ENCODE measurements at regions not wholly inside any gene's neighbourhood (a gene's known extent, or its start where the extent isn't known, plus 50 kb on each side); places are given as distances from the start of the nearest gene placed in this dataset.
A peak's percentile ranks its signal among the peaks of the same experiment; 100 is the strongest.
"Not testable (repeated sequence)": the region's sequence is repeated elsewhere in the genome, so short reads cannot be mapped to it uniquely, and the experiment has no call there.

DNA sequence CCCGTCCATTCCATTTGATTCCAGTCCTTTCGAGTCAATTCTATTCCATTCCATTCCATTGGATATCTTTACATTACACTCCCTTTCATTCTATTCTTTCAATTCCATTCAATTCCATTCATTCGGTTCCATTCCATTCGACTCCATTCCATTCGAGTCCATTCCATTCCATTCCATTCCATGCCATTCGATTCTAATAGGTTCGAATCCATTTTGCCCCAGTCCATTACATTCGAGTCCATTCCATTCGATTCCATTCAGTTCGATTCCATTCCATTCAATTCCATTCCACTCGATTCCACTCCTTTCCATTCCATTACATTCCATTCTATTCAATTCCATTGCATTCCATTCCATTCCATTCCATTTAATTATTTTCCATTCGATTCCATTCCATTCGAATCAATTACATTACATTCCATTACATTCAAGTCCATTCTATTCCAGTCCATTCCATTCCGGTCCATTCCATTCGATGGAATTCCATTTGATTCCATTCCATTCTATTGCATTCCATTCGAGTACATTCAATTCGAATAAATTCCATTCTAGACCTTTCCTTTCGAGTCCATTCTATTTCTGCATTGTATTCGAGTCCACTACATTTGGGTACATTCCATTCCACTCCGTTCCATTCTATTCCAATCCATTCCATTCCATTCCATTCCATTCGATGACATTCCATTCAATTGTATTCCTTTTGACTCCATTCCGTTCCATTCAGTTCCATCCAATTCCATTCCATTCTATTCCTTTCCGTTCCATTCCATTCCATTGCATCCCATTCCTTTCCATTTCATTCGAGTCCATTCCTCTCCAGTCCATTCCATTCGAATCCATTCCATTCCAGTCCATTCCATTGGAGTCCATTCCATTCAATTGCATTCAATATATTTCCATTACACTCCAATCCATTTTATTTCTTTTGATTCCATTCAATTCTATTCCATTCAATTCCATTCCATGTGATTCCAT is 2604.8 kb upstream of the TPTE start:
- H3K27ac ChIP-seq (ENCODE audit: low read depth, low read length), result no peak overlapping the region
- H3K9me3 ChIP-seq (ENCODE audit: control insufficient read depth in 1 of 2, low read length in 2 of 2), result peaks cover 7 to 33% of the 10 kb centered on the region in 2 donors
- H3K4me3 ChIP-seq (ENCODE audit: low read length in 2 of 2), result no peak overlapping the region
- DNase-seq, result no peak
- POLR2A ChIA-PET (ENCODE audit: partially characterized antibody), result no interaction called here
- H3K27me3 ChIP-seq (ENCODE audit: insufficient read depth, low read length), result no peaks in the 10 kb centered on the region
- no peaks in the 10 kb centered on the region for H3K4me1 ChIP-seq (ENCODE audit: insufficient read depth, low read length)
- Mint-ChIP-seq H3K27me3 (no peaks in the 10 kb centered on the region), H3K36me3 (peaks cover 18 to 44% of the 10 kb centered on the region in 2 donors), H3K9me3 (peaks cover 0 to 28% (median 0%) of the 10 kb centered on the region in 8 donors), H3K27ac (no peak overlapping the region), H3K4me1 (peaks cover 0 to 5% (median 0%) of the 10 kb centered on the region in 4 donors), H3K4me3 (no peak overlapping the region)
- CTCF ChIA-PET (ENCODE audit: partially characterized antibody), result no interaction called here
- no peaks in the 10 kb centered on the region for H3K36me3 ChIP-seq (ENCODE audit: insufficient read depth, low read length)
- intact Hi-C loops (cut with micrococcal nuclease), result no loop called here

DNA sequence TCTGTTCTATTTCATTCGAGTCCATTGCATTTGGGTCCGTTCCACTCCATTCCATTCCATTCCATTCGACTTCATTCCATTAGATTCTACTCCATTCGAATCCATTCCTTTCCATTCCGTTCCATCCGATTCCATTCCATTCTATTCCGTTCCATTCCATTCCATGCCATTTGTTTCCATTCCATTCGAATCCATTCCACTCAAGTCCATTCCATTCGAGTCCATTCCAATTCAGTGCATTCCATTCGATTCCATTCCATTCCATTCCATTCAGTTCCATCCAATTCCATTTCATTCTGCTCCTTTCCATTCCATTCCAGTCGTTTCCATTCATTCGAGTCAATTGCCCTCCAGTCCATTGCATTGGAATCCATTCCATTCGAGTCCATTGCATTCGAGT is 2603.7 kb upstream of the TPTE start:
- intact Hi-C loops (cut with micrococcal nuclease), result no loop called here
- POLR2A ChIA-PET (ENCODE audit: partially characterized antibody), result no interaction called here

DNA sequence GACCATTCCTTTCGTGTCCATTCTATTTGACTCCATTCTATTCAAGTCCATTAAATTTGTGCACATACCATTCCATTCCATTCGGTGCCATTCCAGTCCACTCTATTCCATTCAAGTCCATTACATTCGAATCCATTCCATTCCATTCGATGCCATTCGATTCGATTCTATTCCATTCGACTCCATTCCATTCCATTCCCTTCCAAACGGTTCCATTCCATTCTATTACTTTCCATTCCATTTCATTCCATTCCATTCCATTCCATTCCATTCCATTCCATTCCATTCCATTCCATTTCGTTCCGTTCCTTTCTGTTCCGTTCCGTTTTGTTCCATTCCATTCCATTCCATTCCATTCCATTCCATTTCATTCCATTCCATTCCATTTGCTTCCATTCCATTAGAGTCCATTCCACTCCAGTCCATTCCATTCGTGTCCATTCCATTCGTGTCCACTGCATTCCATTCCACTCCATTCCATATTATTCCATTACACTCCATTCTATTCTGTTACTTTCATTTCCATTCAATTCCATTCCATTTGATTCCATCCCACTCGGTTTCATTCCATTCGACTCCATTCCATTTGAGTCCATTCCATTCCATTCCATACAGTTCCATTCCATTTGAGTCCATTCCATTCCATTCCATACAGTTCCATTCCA is 2595.3 kb upstream of the TPTE start:
- H3K9me3 ChIP-seq (ENCODE audit: control insufficient read depth in 1 of 2, low read length in 2 of 2), result peaks cover 45 to 75% of the 10 kb centered on the region in 2 donors
- Mint-ChIP-seq H3K36me3 (peaks cover 28 to 90% of the 10 kb centered on the region in 2 donors), H3K9me3 (peaks cover 0 to 44% (median 4%) of the 10 kb centered on the region in 8 donors), H3K27ac (peak overlapping the region in 1 of 7 donors; percentile 10)
- POLR2A ChIA-PET (ENCODE audit: partially characterized antibody); H3K36me3 ChIP-seq (ENCODE audit: insufficient read depth, low read length); H3K27me3 ChIP-seq (ENCODE audit: insufficient read depth, low read length); H3K4me1 Mint-ChIP-seq; H3K4me3 ChIP-seq (ENCODE audit: low read length in 2 of 2); H3K27ac ChIP-seq (ENCODE audit: low read depth, low read length); DNase-seq; H3K27me3 Mint-ChIP-seq; H3K4me3 Mint-ChIP-seq; intact Hi-C loops (cut with micrococcal nuclease); CTCF ChIA-PET (ENCODE audit: partially characterized antibody); H3K4me1 ChIP-seq (ENCODE audit: insufficient read depth, low read length): not testable (repeated sequence)

More for the DNA sequence above, 2603.7 kb upstream of the TPTE start:
- peaks cover 18 to 55% of the 10 kb centered on the region in 2 donors for H3K36me3 Mint-ChIP-seq
- no peaks in the 10 kb centered on the region for H3K27me3 Mint-ChIP-seq
- H3K27me3 ChIP-seq (ENCODE audit: insufficient read depth, low read length), result no peaks in the 10 kb centered on the region
- no peak overlapping the region for H3K27ac Mint-ChIP-seq
- H3K27ac ChIP-seq (ENCODE audit: low read depth, low read length), result no peak overlapping the region
- H3K36me3 ChIP-seq (ENCODE audit: insufficient read depth, low read length), result no peaks in the 10 kb centered on the region
- CTCF ChIA-PET (ENCODE audit: partially characterized antibody), result no interaction called here
- H3K4me3 Mint-ChIP-seq, result no peak overlapping the region
- no peak for DNase-seq
- no peaks in the 10 kb centered on the region for H3K4me1 ChIP-seq (ENCODE audit: insufficient read depth, low read length)
- no peak overlapping the region for H3K4me3 ChIP-seq (ENCODE audit: low read length in 2 of 2)
- peaks cover 0 to 5% (median 0%) of the 10 kb centered on the region in 4 donors for H3K4me1 Mint-ChIP-seq
- peaks cover 16 to 44% of the 10 kb centered on the region in 2 donors for H3K9me3 ChIP-seq (ENCODE audit: control insufficient read depth in 1 of 2, low read length in 2 of 2)
- peaks cover 0 to 28% (median 0%) of the 10 kb centered on the region in 8 donors for H3K9me3 Mint-ChIP-seq

DNA sequence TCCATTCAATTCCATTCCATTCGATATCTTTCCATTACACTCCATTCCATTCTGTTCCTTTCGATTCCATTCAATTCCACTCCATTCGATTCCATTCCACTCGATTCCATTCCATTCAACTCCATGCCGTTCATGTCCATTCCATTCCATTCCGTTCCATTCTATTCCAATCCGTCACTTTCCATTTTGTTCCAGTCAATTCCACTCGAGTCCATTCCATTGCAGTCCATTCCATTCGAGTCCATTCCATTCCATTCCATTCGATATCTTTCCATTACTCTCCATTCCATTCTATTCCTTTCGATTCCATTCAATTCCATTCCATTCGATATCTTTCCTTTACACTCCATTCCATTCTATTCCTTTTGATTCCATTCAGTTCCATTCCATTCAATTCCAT is 2592.9 kb upstream of the TPTE start:
- H3K4me3 ChIP-seq (ENCODE audit: low read length in 2 of 2); POLR2A ChIA-PET (ENCODE audit: partially characterized antibody); intact Hi-C loops (cut with micrococcal nuclease); CTCF ChIA-PET (ENCODE audit: partially characterized antibody); H3K27me3 Mint-ChIP-seq; H3K4me1 ChIP-seq (ENCODE audit: insufficient read depth, low read length); H3K27me3 ChIP-seq (ENCODE audit: insufficient read depth, low read length); H3K27ac Mint-ChIP-seq; H3K4me3 Mint-ChIP-seq; DNase-seq; H3K36me3 ChIP-seq (ENCODE audit: insufficient read depth, low read length); H3K27ac ChIP-seq (ENCODE audit: low read depth, low read length); H3K4me1 Mint-ChIP-seq: not testable (repeated sequence)
- peaks cover 0 to 68% (median 11%) of the 10 kb centered on the region in 8 donors for H3K9me3 Mint-ChIP-seq
- peaks cover 23 to 75% of the 10 kb centered on the region in 2 donors for H3K9me3 ChIP-seq (ENCODE audit: control insufficient read depth in 1 of 2, low read length in 2 of 2)
- H3K36me3 Mint-ChIP-seq, result peaks cover 41 to 88% of the 10 kb centered on the region in 2 donors

DNA sequence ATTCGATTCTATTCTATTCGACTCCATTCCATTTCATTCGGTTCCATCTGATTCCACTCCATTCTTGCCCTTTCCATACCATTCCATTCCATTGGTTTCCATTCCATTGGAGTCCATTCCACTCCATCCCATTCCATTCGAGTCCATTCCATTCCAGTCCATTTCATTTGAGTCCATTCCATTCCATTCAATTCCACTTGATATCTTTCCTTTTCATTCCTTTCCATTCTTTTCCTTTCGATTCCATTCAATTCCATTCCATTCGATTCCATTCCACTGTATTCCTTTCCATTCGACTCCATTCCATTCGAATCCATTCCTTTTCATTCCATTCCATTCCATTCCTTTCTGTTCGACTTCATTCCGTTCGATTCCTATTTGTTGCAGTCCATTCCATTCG is 2591.8 kb upstream of the TPTE start:
- peaks cover 0 to 78% (median 8%) of the 10 kb centered on the region in 8 donors for H3K9me3 Mint-ChIP-seq
- CTCF ChIA-PET (ENCODE audit: partially characterized antibody); H3K27ac ChIP-seq (ENCODE audit: low read depth, low read length); H3K4me3 ChIP-seq (ENCODE audit: low read length in 2 of 2); H3K27me3 ChIP-seq (ENCODE audit: insufficient read depth, low read length); POLR2A ChIA-PET (ENCODE audit: partially characterized antibody); H3K4me1 Mint-ChIP-seq; H3K4me3 Mint-ChIP-seq; intact Hi-C loops (cut with micrococcal nuclease); H3K27me3 Mint-ChIP-seq; DNase-seq; H3K36me3 ChIP-seq (ENCODE audit: insufficient read depth, low read length); H3K4me1 ChIP-seq (ENCODE audit: insufficient read depth, low read length): not testable (repeated sequence)
- H3K9me3 ChIP-seq (ENCODE audit: control insufficient read depth in 1 of 2, low read length in 2 of 2), result peaks cover 16 to 75% of the 10 kb centered on the region in 2 donors
- H3K36me3 Mint-ChIP-seq, result peaks cover 41 to 88% of the 10 kb centered on the region in 2 donors
- peak overlapping the region in 1 of 7 donors; percentile 10 for H3K27ac Mint-ChIP-seq

DNA sequence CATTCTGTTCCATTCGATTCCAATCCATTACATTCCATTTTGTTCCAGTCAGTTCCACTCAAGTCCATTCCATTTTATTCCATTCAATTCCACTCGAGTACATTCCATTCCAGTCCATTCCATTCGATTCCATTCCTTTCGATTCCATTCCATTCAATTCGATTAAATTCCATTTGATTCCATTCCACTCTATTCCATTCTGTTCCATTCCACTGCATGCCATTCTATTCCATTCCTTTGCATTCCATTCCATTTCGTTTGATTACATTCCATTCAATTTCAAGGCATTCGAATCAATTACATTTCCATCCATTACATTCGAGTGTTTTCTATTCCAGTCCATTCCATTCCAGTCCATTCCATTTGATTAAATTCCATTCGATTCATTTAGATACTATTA is 2590.9 kb upstream of the TPTE start:
- H3K27ac Mint-ChIP-seq; CTCF ChIA-PET (ENCODE audit: partially characterized antibody); POLR2A ChIA-PET (ENCODE audit: partially characterized antibody); H3K36me3 ChIP-seq (ENCODE audit: insufficient read depth, low read length); H3K27me3 Mint-ChIP-seq; H3K27ac ChIP-seq (ENCODE audit: low read depth, low read length); H3K4me3 ChIP-seq (ENCODE audit: low read length in 2 of 2); H3K4me1 ChIP-seq (ENCODE audit: insufficient read depth, low read length); intact Hi-C loops (cut with micrococcal nuclease); DNase-seq; H3K4me3 Mint-ChIP-seq; H3K27me3 ChIP-seq (ENCODE audit: insufficient read depth, low read length): not testable (repeated sequence)
- peaks cover 0 to 86% (median 6%) of the 10 kb centered on the region in 8 donors for H3K9me3 Mint-ChIP-seq
- peaks cover 14 to 75% of the 10 kb centered on the region in 2 donors for H3K9me3 ChIP-seq (ENCODE audit: control insufficient read depth in 1 of 2, low read length in 2 of 2)
- peaks cover 34 to 90% of the 10 kb centered on the region in 2 donors for H3K36me3 Mint-ChIP-seq
- H3K4me1 Mint-ChIP-seq, result peaks cover 0 to 13% (median 1%) of the 10 kb centered on the region in 4 donors

DNA sequence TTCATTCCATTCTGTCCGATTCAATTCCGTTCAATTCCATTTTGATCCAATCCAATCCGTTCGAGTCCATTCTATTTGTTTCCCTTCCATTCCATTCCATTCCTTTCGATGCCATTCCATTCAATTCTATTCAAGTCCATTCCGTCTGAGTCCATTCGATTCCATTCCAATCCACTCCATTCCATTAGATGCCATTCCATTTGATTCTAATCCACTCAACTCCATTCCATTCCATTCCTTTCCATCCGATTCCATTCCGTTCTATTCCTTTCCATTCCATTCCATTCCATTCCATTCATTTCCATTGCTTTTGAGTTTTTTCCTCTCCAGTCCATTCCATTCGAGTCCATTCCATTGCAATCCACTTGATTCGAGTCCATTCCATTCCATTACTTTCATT is 2589.3 kb upstream of the TPTE start:
- H3K4me1 ChIP-seq (ENCODE audit: insufficient read depth, low read length); H3K27me3 Mint-ChIP-seq; POLR2A ChIA-PET (ENCODE audit: partially characterized antibody); H3K36me3 ChIP-seq (ENCODE audit: insufficient read depth, low read length); H3K27me3 ChIP-seq (ENCODE audit: insufficient read depth, low read length); intact Hi-C loops (cut with micrococcal nuclease); H3K27ac ChIP-seq (ENCODE audit: low read depth, low read length); CTCF ChIA-PET (ENCODE audit: partially characterized antibody); H3K4me3 ChIP-seq (ENCODE audit: low read length in 2 of 2); H3K27ac Mint-ChIP-seq; H3K4me3 Mint-ChIP-seq; DNase-seq: not testable (repeated sequence)
- Mint-ChIP-seq H3K4me1 (peaks cover 0 to 13% (median 1%) of the 10 kb centered on the region in 4 donors), H3K9me3 (peaks cover 0 to 98% (median 5%) of the 10 kb centered on the region in 8 donors), H3K36me3 (peaks cover 31 to 94% of the 10 kb centered on the region in 2 donors)
- H3K9me3 ChIP-seq (ENCODE audit: control insufficient read depth in 1 of 2, low read length in 2 of 2), result peaks cover 4 to 77% of the 10 kb centered on the region in 2 donors

Measured in CD4-positive, alpha-beta memory T cell (primary cell).